Activated CD4-positive, alpha-beta T cell treated with anti-CD3 and anti-CD28 coated beads, Interleukin-2, amount 10 ng/mL, durations not matched to agents 24 days and 14 days (primary cell): ENCODE measurements at regions not wholly inside any gene's neighbourhood (a gene's known extent, or its start where the extent isn't known, plus 50 kb on each side); places are given as distances from the start of the nearest gene placed in this dataset.

ENCODE experiments used
- DNase-seq: peaks from one replicate; pipeline ENCODE4 v3.0.0; 2022
- H3K27ac Mint-ChIP-seq: one replicate; pipeline ENCODE4 v1.8.0; 2022; ENCODE audit warnings: mild to moderate bottlenecking, mixed read lengths
- H3K27me3 Mint-ChIP-seq: one replicate; pipeline ENCODE4 v1.8.0; 2022; ENCODE audit warnings: mixed read lengths
- H3K36me3 Mint-ChIP-seq: one replicate; pipeline ENCODE4 v1.8.0; 2022; ENCODE audit warnings: low read depth, mild to moderate bottlenecking, mixed read lengths
- H3K4me1 Mint-ChIP-seq: one replicate; pipeline ENCODE4 v1.8.0; 2021; ENCODE audit warnings: mixed read lengths
- H3K4me3 Mint-ChIP-seq: one replicate; pipeline ENCODE4 v1.8.0; 2022; ENCODE audit warnings: mild to moderate bottlenecking, moderate library complexity, mixed read lengths
- H3K9me3 Mint-ChIP-seq: one replicate; pipeline ENCODE4 v1.8.0; 2021; ENCODE audit warnings: mixed read lengths
- intact Hi-C: fragments of 100-400 bp; cut with micrococcal nuclease; formaldehyde crosslinking; loops from one replicate; pipeline ENCODE4 v1.15.1; 2023

DNA sequence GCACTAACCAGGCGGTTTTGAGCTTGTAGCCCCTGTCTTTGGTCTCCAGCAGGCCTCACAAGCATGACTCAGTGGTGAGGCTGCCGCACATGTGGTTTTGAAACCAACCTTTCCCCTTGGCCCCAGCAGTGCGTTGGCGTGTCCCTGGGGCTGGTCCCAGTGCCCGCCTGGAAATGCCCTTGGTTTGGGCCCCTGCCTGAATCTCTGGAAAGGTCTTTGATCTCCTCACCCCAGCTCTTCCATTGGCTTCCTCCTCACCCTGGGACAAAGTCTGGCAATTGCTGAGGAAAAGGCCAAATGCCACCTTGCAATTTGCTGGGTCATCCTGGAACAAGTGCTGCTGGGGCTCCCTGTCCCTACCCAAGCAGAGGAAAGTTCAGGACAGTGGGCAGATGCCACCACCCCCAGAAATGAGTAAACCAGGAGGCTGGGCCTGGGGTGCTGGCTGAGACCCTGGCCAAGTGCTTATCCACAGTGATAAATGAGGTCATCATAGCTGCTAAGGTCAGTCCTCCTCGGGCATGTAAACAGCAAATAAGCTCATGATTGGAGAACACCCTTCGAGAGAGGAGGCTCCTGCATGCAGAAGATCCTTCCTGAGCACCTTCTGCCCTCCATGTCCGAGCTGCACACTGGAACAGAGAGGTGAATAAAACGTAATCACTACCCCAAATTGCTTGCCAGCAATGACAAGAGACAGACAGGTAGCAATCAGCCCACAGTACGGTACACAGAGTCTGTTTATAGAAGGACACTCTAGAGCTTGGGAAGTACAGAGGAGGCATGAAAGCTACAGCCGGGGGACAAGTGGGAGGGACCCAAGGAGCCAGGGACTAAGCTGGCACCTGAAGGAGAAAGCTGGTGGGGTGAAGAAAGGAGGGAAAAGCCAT, 98.9 kb upstream of the CPEB4 start:
- no peak overlapping the region for H3K27ac Mint-ChIP-seq
- H3K4me3 Mint-ChIP-seq = no peak overlapping the region
- H3K27me3 Mint-ChIP-seq = peaks cover 2% of the 10 kb centered on the region
- DNase-seq = no peak
- intact Hi-C loops = loop anchor here (10.0 kb wide), 1 partner anchor 96 kb away; the partner anchor contains the start of gene CPEB4
- H3K4me1 Mint-ChIP-seq = no peaks in the 10 kb centered on the region
- H3K36me3 Mint-ChIP-seq = no peaks in the 10 kb centered on the region
- H3K9me3 Mint-ChIP-seq = no peaks in the 10 kb centered on the region

- no peaks in the 10 kb centered on the region for H3K36me3 Mint-ChIP-seq
- H3K27me3 Mint-ChIP-seq = peaks cover 2% of the 10 kb centered on the region
- DNase-seq = no peak
- intact Hi-C loops = no loop called here
- H3K9me3 Mint-ChIP-seq = no peaks in the 10 kb centered on the region
- no peaks in the 10 kb centered on the region for H3K4me1 Mint-ChIP-seq
- H3K4me3 Mint-ChIP-seq = no peak overlapping the region
- no peak overlapping the region for H3K27ac Mint-ChIP-seq
Observed at GRCh38 chr5:173790177-173790719, 97.9 kb upstream of the CPEB4 start.

DNA sequence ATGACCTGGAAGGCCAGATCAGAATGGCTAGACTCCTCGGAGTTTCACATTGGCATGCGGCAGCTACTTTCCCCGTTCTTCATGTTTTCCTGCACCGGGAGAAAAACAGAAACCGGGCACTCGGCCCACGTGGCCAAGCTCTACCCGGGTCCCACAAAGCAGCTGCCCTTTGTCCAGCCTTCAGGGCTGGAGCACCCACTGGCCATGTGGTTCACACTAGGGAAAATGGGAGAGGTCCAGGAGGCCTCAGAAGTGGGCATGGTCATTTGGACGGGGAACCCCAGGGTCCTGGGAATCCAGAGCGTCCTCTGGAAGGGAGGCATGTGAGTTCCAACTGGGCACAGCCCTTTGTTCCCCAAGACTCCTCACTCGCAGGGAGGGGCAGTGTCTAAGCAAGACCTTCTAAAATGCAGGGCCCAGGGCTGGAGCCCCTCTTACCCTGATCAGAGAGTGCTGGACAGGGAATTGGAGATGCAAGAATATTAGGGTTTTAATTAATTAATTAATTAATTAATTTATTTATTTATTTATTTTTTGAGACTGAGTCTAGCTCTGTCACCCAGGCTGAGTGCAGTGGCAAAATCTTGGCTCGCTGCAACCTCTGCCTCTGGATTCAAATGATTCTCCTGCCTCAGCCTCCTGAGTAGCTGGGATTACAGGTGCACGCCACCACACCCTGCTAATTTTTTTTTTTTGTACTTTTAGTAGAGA, 97.2 kb upstream of the CPEB4 start:
- Mint-ChIP-seq H3K4me1 (no peaks in the 10 kb centered on the region), H3K4me3 (no peak overlapping the region), H3K9me3 (no peaks in the 10 kb centered on the region), H3K27ac (no peak overlapping the region), H3K27me3 (peaks cover 2% of the 10 kb centered on the region), H3K36me3 (no peaks in the 10 kb centered on the region)
- intact Hi-C loops = no loop called here
- no peak for DNase-seq

GRCh38 chr5:173791878-173792277, 96.3 kb upstream of the CPEB4 start:
- no peaks in the 10 kb centered on the region for H3K4me1 Mint-ChIP-seq
- DNase-seq = no peak
- H3K4me3 Mint-ChIP-seq = no peak overlapping the region
- no peaks in the 10 kb centered on the region for H3K9me3 Mint-ChIP-seq
- H3K36me3 Mint-ChIP-seq = no peaks in the 10 kb centered on the region
- H3K27ac Mint-ChIP-seq = no peak overlapping the region
- H3K27me3 Mint-ChIP-seq = peaks cover 2% of the 10 kb centered on the region
- intact Hi-C loops = no loop called here

- Mint-ChIP-seq H3K9me3 (no peaks in the 10 kb centered on the region), H3K36me3 (no peaks in the 10 kb centered on the region), H3K27me3 (peaks cover 2% of the 10 kb centered on the region), H3K4me3 (no peak overlapping the region), H3K27ac (no peak overlapping the region), H3K4me1 (no peaks in the 10 kb centered on the region)
- DNase-seq = no peak
- intact Hi-C loops = no loop called here
Observed at GRCh38 chr5:173792781-173793547, 95.2 kb upstream of the CPEB4 start.

GRCh38 chr5:173793648-173794548, 94.3 kb upstream of the CPEB4 start:
- H3K9me3 Mint-ChIP-seq = no peaks in the 10 kb centered on the region
- H3K36me3 Mint-ChIP-seq = no peaks in the 10 kb centered on the region
- H3K4me1 Mint-ChIP-seq = no peaks in the 10 kb centered on the region
- intact Hi-C loops = no loop called here
- H3K27ac Mint-ChIP-seq = no peak overlapping the region
- DNase-seq = no peak
- no peak overlapping the region for H3K4me3 Mint-ChIP-seq
- peaks cover 2% of the 10 kb centered on the region for H3K27me3 Mint-ChIP-seq

DNA sequence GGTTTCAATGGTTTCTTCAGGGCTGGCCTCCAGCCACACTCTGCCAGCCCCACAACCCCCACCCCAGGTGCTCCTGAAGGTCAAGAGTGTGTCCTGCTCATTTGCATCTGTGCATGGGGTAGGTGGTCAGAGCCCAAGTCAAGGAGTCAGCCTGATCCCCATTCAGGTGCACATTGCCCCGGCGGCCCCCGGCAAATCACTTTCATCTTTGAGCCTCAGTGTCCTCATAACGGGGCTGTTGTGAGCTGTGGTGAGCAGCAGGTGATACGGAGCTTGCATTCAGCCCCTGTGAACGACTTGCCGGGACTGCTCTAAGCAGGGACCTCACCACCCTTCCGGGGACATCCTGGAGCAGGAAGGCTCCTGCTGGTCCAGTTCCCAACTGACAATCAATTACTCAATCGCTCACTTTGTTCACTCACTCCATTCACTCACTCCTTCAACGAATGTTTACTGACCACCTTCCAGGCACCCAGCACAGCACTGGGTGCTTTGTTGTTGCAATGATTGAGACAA, 93.2 kb upstream of the CPEB4 start:
- Mint-ChIP-seq H3K27me3 (peaks cover 2% of the 10 kb centered on the region), H3K4me1 (no peaks in the 10 kb centered on the region), H3K36me3 (no peaks in the 10 kb centered on the region), H3K27ac (no peak overlapping the region), H3K4me3 (no peak overlapping the region), H3K9me3 (no peaks in the 10 kb centered on the region)
- DNase-seq = no peak
- intact Hi-C loops = no loop called here

DNA sequence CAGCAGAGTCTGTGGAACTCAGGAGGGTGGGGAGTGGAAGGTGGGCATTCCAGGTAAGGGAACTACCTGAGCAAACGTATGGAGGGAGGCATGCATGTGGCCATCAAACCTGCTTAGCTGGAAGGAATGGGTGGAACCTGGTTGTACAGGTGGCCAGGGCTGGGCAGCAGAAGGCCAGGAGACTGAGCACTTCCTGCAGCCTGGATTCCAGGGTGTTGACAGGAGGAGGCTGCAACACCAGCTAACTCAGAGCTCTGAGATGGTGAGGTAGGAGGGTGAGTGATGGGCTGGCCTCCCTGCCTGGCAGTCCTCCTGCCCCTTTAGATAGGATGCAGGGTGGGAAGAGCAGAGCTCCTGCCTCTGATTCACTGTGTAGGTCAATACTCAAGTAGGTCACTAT, 92.5 kb upstream of the CPEB4 start:
- H3K27ac Mint-ChIP-seq = no peak overlapping the region
- H3K4me3 Mint-ChIP-seq = no peak overlapping the region
- no peak for DNase-seq
- no peaks in the 10 kb centered on the region for H3K9me3 Mint-ChIP-seq
- intact Hi-C loops = no loop called here
- H3K27me3 Mint-ChIP-seq = peaks cover 2% of the 10 kb centered on the region
- H3K36me3 Mint-ChIP-seq = no peaks in the 10 kb centered on the region
- H3K4me1 Mint-ChIP-seq = no peaks in the 10 kb centered on the region

DNA sequence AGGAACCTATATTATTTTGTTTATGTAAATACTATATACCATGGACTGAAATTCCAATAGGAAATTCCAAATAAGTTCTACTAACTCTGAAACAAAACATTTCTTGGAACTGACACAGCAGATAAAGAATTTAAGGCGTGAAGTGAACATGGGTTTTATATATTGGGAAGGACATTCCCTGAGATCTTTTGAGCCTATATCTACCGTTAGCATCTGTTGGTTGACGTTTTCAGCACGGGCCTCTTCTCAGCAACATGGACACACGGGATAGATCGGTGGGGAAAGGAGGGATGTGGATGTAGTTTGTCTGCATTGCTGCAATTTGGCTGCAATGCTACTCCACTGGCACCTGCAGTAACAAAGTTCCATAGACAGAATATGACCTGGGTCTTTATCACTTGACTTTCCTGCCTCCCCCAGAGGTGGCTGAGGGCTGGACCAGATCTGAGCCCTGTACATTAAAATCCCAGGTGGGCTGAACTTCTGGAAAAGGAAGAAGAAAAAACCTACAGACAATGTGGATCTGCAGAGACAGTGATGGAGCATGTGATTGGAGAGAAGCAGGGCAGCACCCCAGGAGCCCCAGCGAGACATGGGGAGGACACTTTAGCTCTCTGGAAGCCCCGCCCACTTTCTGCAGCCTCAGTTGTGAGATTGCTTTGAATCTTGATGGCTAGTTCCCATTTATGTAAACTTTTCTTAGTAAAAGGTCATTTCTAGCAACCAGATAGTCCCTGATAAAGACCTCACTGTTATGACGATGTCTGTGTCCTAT, 91.2 kb upstream of the CPEB4 start:
- H3K9me3 Mint-ChIP-seq = no peaks in the 10 kb centered on the region
- DNase-seq = no peak
- no peak overlapping the region for H3K27ac Mint-ChIP-seq
- intact Hi-C loops = no loop called here
- H3K4me1 Mint-ChIP-seq = no peaks in the 10 kb centered on the region
- no peak overlapping the region for H3K4me3 Mint-ChIP-seq
- no peaks in the 10 kb centered on the region for H3K36me3 Mint-ChIP-seq
- peaks cover 2% of the 10 kb centered on the region for H3K27me3 Mint-ChIP-seq

- Mint-ChIP-seq H3K36me3 (no peaks in the 10 kb centered on the region), H3K4me3 (no peak overlapping the region), H3K27me3 (no peaks in the 10 kb centered on the region), H3K9me3 (no peaks in the 10 kb centered on the region), H3K27ac (no peak overlapping the region), H3K4me1 (no peaks in the 10 kb centered on the region)
- no peak for DNase-seq
- intact Hi-C loops = no loop called here
Observed at GRCh38 chr5:173798127-173798810, 89.9 kb upstream of the CPEB4 start.

DNA sequence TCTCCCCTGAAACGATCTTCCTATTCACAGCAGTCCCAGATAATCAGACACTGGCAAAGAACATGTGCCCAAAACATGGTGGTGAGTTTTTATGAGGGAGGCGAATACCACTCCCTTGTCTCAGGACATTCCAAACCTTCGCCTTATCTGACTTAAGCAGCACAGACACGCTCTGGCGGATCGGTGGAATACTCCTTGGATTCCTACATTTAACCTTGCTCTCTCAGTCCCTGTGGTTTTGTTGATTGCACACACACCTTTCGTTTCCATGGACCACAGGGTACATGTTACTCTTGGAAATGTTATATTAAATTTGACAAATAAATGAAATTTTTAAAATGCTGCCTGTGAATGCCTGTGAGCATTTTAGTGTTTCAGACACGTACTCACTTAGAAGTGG, 87.8 kb upstream of the CPEB4 start:
- intact Hi-C loops = no loop called here
- no peaks in the 10 kb centered on the region for H3K9me3 Mint-ChIP-seq

DNA sequence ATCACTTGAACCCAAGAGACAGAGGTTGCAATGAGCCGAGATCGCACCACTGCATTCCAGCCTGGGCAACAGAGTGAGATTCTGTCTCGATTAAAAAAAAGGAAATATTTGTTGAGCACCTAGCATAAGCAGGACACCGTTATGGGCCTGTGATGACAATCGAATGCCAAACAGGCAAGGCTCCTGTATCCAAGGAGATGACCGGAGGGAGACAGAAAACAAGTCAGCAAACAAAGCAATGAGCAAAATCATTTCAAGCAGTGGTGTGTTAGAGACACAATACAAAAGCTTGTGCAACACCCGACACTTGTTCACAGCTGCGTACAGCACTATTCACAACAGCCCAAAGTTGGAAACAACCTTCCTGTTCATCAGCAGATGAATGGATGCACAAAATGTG, 87.1 kb upstream of the CPEB4 start:
- no peaks in the 10 kb centered on the region for H3K36me3 Mint-ChIP-seq
- H3K9me3 Mint-ChIP-seq = no peaks in the 10 kb centered on the region
- H3K27ac Mint-ChIP-seq = no peak overlapping the region
- H3K4me3 Mint-ChIP-seq = no peak overlapping the region
- H3K4me1 Mint-ChIP-seq = no peaks in the 10 kb centered on the region
- intact Hi-C loops = no loop called here
- H3K27me3 Mint-ChIP-seq = no peaks in the 10 kb centered on the region
- DNase-seq = no peak

More for the DNA sequence above, 87.8 kb upstream of the CPEB4 start:
- DNase-seq = no peak
- H3K27ac Mint-ChIP-seq = no peak overlapping the region
- no peaks in the 10 kb centered on the region for H3K36me3 Mint-ChIP-seq
- no peaks in the 10 kb centered on the region for H3K27me3 Mint-ChIP-seq
- H3K4me1 Mint-ChIP-seq = no peaks in the 10 kb centered on the region
- H3K4me3 Mint-ChIP-seq = no peak overlapping the region
